HG03432 (cell line): ENCODE measurements at regions not wholly inside any gene's neighbourhood (a gene's known extent, or its start where the extent isn't known, plus 50 kb on each side); places are given as distances from the start of the nearest gene placed in this dataset.
"Not testable (repeated sequence)": the region's sequence is repeated elsewhere in the genome, so short reads cannot be mapped to it uniquely, and the experiment has no call there.

Experiments used
- ATAC-seq: cut with Tn5 transposase; IDR thresholded peaks from one replicate; pipeline ENCODE4 v1.9.1; 2021; ENCODE audit warnings: mild to moderate bottlenecking, moderate library complexity; ENCODE audit not compliant: unreplicated experiment

- no peak for ATAC-seq
Observed at GRCh38 chr1:229139331-229140118, 131.4 kb upstream of the RAB4A start.

- ATAC-seq = no peak
Observed at GRCh38 chr1:229140119-229140396, 130.9 kb upstream of the RAB4A start.

- no peak for ATAC-seq
Observed at GRCh38 chr1:229141271-229141670, 129.6 kb upstream of the RAB4A start.

GRCh38 chr1:229141689-229142377 is 129.1 kb upstream of the RAB4A start:
- no peak for ATAC-seq

GRCh38 chr1:229142471-229142870 is 128.4 kb upstream of the RAB4A start:
- no peak for ATAC-seq

GRCh38 chr1:229146647-229147046 is 124.3 kb upstream of the RAB4A start:
- no peak for ATAC-seq

GRCh38 chr1:229147072-229147471 is 123.8 kb upstream of the RAB4A start:
- no peak for ATAC-seq

- ATAC-seq = no peak
Observed at GRCh38 chr1:229148041-229148671, 122.8 kb upstream of the RAB4A start.

- no peak for ATAC-seq
Observed at GRCh38 chr1:229148743-229149142, 122.2 kb upstream of the RAB4A start.

- ATAC-seq = no peak
Observed at GRCh38 chr1:229149435-229149834, 121.5 kb upstream of the RAB4A start.

GRCh38 chr1:229150518-229150917 is 120.4 kb upstream of the RAB4A start:
- ATAC-seq = no peak

GRCh38 chr1:229151412-229151811 is 119.5 kb upstream of the RAB4A start:
- not testable (repeated sequence) for ATAC-seq

- no peak for ATAC-seq
Observed at GRCh38 chr1:229152311-229152710, 118.6 kb upstream of the RAB4A start.

- ATAC-seq = no peak
Observed at GRCh38 chr1:229153955-229154548, 116.9 kb upstream of the RAB4A start.

GRCh38 chr1:229154811-229155210 is 116.1 kb upstream of the RAB4A start:
- no peak for ATAC-seq

GRCh38 chr1:229155472-229155871 is 115.4 kb upstream of the RAB4A start:
- ATAC-seq = no peak

GRCh38 chr1:229156872-229157271 is 114.0 kb upstream of the RAB4A start:
- ATAC-seq = no peak

- no peak for ATAC-seq
Observed at GRCh38 chr1:229157480-229157879, 113.4 kb upstream of the RAB4A start.

- no peak for ATAC-seq
Observed at GRCh38 chr1:229158341-229158921, 112.5 kb upstream of the RAB4A start.

- ATAC-seq = no peak
Observed at GRCh38 chr1:229158927-229159326, 112.0 kb upstream of the RAB4A start.
